ENCODE measurements at regions not wholly inside any gene's neighbourhood (a gene's known extent, or its start where the extent isn't known, plus 50 kb on each side); places are given as distances from the start of the nearest gene placed in this dataset.

- H3K27me3 ChIP-seq (ENCODE audit: control insufficient read depth, insufficient read depth, low read length): peaks cover 7% of the 10 kb centered on the region
- H3K4me3 ChIP-seq (ENCODE audit: low read depth, low read length): no peak overlapping the region
- no peaks in the 10 kb centered on the region for H3K36me3 ChIP-seq (ENCODE audit: control insufficient read depth, insufficient read depth, low read length)
- no peak for TF ChIP-seq CTCF (IDR thresholded peaks at IDR 0.05; ENCODE audit: insufficient read depth, low read length, poor library complexity, severe bottlenecking)
- DNase-seq (ENCODE audit: low read depth): no peak
These were observed 219.7 kb upstream of the LINGO1 start for GRCh38 chr15:77852241-77853007.

- no peak for TF ChIP-seq CTCF (IDR thresholded peaks at IDR 0.05; ENCODE audit: insufficient read depth, low read length, poor library complexity, severe bottlenecking)
- peaks cover 7% of the 10 kb centered on the region for H3K27me3 ChIP-seq (ENCODE audit: control insufficient read depth, insufficient read depth, low read length)
- peak; percentile 90 for DNase-seq (ENCODE audit: low read depth)
These were observed 219.0 kb upstream of the LINGO1 start for GRCh38 chr15:77851691-77852090.

GRCh38 chr15:77851086-77851485 lies 218.4 kb upstream of the LINGO1 start:
- Histone ChIP-seq H3K36me3 (ENCODE audit: control insufficient read depth, insufficient read depth, low read length) (no peaks in the 10 kb centered on the region), H3K27me3 (ENCODE audit: control insufficient read depth, insufficient read depth, low read length) (peaks cover 7% of the 10 kb centered on the region), H3K4me3 (ENCODE audit: low read depth, low read length) (no peak overlapping the region)
- no peak for TF ChIP-seq CTCF (IDR thresholded peaks at IDR 0.05; ENCODE audit: insufficient read depth, low read length, poor library complexity, severe bottlenecking)
- no peak for DNase-seq (ENCODE audit: low read depth)

More at GRCh38 chr15:77851691-77852090, 219.0 kb upstream of the LINGO1 start:
- Histone ChIP-seq H3K4me3 (ENCODE audit: low read depth, low read length) (no peak overlapping the region), H3K36me3 (ENCODE audit: control insufficient read depth, insufficient read depth, low read length) (no peaks in the 10 kb centered on the region)

- no peak for DNase-seq (ENCODE audit: low read depth)
- Histone ChIP-seq H3K27me3 (ENCODE audit: control insufficient read depth, insufficient read depth, low read length) (no peaks in the 10 kb centered on the region), H3K36me3 (ENCODE audit: control insufficient read depth, insufficient read depth, low read length) (no peaks in the 10 kb centered on the region), H3K4me3 (ENCODE audit: low read depth, low read length) (no peak overlapping the region)
- TF ChIP-seq CTCF (IDR thresholded peaks at IDR 0.05; ENCODE audit: insufficient read depth, low read length, poor library complexity, severe bottlenecking): no peak
These were observed 214.3 kb upstream of the LINGO1 start for GRCh38 chr15:77846986-77847385.

GRCh38 chr15:77846360-77846759 lies 213.6 kb upstream of the LINGO1 start:
- no peaks in the 10 kb centered on the region for H3K36me3 ChIP-seq (ENCODE audit: control insufficient read depth, insufficient read depth, low read length)
- H3K27me3 ChIP-seq (ENCODE audit: control insufficient read depth, insufficient read depth, low read length): no peaks in the 10 kb centered on the region
- TF ChIP-seq CTCF (IDR thresholded peaks at IDR 0.05; ENCODE audit: insufficient read depth, low read length, poor library complexity, severe bottlenecking): no peak
- H3K4me3 ChIP-seq (ENCODE audit: low read depth, low read length): no peak overlapping the region
- DNase-seq (ENCODE audit: low read depth): no peak
